Mammary epithelial cell (primary cell): ENCODE measurements at regions not wholly inside any gene's neighbourhood (a gene's known extent, or its start where the extent isn't known, plus 50 kb on each side); places are given as distances from the start of the nearest gene placed in this dataset.

Experiments
- CTCF ChIP-seq, 2 donors: IDR thresholded peaks in 1 of 2; conservative IDR thresholded peaks in 1 of 2; 2 replicates each; pipeline ENCODE4 v1.5.1; 2011 to 2012; ENCODE audit warnings: inconsistent platforms in 2 of 2, low read length in 2 of 2, mild to moderate bottlenecking in 2 of 2, control low read depth in 1 of 2, low read depth in 1 of 2; ENCODE audit not compliant: insufficient read depth in 1 of 2; ENCODE audit errors: extremely low read depth in 1 of 2
- EZH2 ChIP-seq: IDR thresholded peaks from 2 replicates; pipeline ENCODE4 v1.6.1; 2012; ENCODE audit warnings: low read length, inconsistent platforms, borderline replicate concordance

DNA sequence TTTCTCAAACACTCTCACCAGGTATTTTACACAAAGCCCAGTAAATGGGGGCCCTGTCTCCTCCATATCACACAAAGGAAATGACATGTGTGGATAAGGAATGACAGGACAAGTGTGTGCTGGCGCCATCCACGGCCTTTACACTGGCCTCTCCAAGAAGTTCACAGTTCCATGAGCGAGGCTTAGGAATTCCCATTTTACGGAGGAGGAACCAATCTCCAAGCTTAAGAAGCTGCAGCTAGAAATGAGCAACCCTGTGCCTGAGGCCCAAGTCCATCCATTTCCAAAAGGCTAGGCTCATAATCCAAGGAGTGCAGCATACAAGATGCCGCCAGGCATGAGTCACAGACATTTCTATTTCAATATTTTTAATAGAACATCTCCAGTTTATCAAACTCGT lies 203.4 kb downstream of the AUH start:
- no peak for TF ChIP-seq CTCF (conservative IDR thresholded peaks at IDR 0.05 in 1 of 2, IDR thresholded peaks at IDR 0.05 in 1 of 2; ENCODE audit: extremely low read depth in 1 of 2, insufficient read depth in 1 of 2, low read depth in 1 of 2, low read length in 2 of 2)
- no peak for TF ChIP-seq EZH2
